Colonic mucosa (tissue), 4 donors: ENCODE measurements at regions not wholly inside any gene's neighbourhood (a gene's known extent, or its start where the extent isn't known, plus 50 kb on each side); places are given as distances from the start of the nearest gene placed in this dataset.

Experiments
- DNase-seq: peaks from one replicate; pipeline ENCODE4 v3.0.0-alpha.2; 2020
- H3K27ac ChIP-seq: fragments of 200-600 bp; one replicate; pipeline ENCODE4 v1.8.0; 2021
- H3K27me3 ChIP-seq: fragments of 200-600 bp; one replicate; pipeline ENCODE4 v1.8.0; 2021
- H3K36me3 ChIP-seq: fragments of 200-600 bp; one replicate; pipeline ENCODE4 v1.8.0; 2021
- H3K4me1 ChIP-seq: fragments of 200-600 bp; one replicate; pipeline ENCODE4 v1.8.0; 2021; ENCODE audit warnings: mild to moderate bottlenecking
- H3K4me3 ChIP-seq: fragments of 200-600 bp; one replicate; pipeline ENCODE4 v1.8.0; 2021
- H3K9ac ChIP-seq, 2 donors: one replicate each; pipeline ENCODE4 v1.7.0; 2013; ENCODE audit warnings: control low read depth in 2 of 2, low read depth in 2 of 2, low read length in 2 of 2
- H3K9me3 ChIP-seq: fragments of 200-600 bp; one replicate; pipeline ENCODE4 v1.8.0; 2021
- CTCF ChIP-seq: fragments of 200-600 bp; IDR thresholded peaks from one replicate; pipeline ENCODE4 v1.8.0; 2022; ENCODE audit warnings: antibody characterized with exemption, mild to moderate bottlenecking
- intact Hi-C: fragments of 100-400 bp; cut with DNase I; formaldehyde crosslinking; loops from one replicate; pipeline ENCODE4 v1.14.1; 2022
- donor health status: healthy.
- donor health status: DM: no; HTN: no; CAD: no.
- donor health status: DM: no; HTN: no; CAD: no.

- Histone ChIP-seq H3K9me3 (no peaks in the 10 kb centered on the region), H3K36me3 (no peaks in the 10 kb centered on the region), H3K27ac (no peak overlapping the region), H3K27me3 (no peaks in the 10 kb centered on the region), H3K4me1 (no peaks in the 10 kb centered on the region), H3K9ac (no peak overlapping the region), H3K4me3 (no peak overlapping the region)
- intact Hi-C loops = no loop called here
- no peak for TF ChIP-seq CTCF
- DNase-seq = no peak
These were observed 384.8 kb downstream of the PRR16 start for GRCh38 chr5:120848883-120849282.

GRCh38 chr5:120852222-120852860 is 388.2 kb downstream of the PRR16 start:
- TF ChIP-seq CTCF = no peak
- no peaks in the 10 kb centered on the region for H3K4me1 ChIP-seq
- no peaks in the 10 kb centered on the region for H3K36me3 ChIP-seq
- no peak overlapping the region for H3K4me3 ChIP-seq
- intact Hi-C loops = no loop called here
- no peaks in the 10 kb centered on the region for H3K9me3 ChIP-seq
- DNase-seq = no peak
- H3K27ac ChIP-seq = no peak overlapping the region
- no peak overlapping the region for H3K9ac ChIP-seq
- no peaks in the 10 kb centered on the region for H3K27me3 ChIP-seq

- Histone ChIP-seq H3K9ac (no peak overlapping the region), H3K4me1 (no peaks in the 10 kb centered on the region), H3K4me3 (no peak overlapping the region), H3K9me3 (no peaks in the 10 kb centered on the region), H3K36me3 (no peaks in the 10 kb centered on the region), H3K27me3 (no peaks in the 10 kb centered on the region), H3K27ac (no peak overlapping the region)
- no peak for DNase-seq
- intact Hi-C loops = no loop called here
- no peak for TF ChIP-seq CTCF
These were observed 402.9 kb downstream of the PRR16 start for GRCh38 chr5:120866997-120867396.

DNA sequence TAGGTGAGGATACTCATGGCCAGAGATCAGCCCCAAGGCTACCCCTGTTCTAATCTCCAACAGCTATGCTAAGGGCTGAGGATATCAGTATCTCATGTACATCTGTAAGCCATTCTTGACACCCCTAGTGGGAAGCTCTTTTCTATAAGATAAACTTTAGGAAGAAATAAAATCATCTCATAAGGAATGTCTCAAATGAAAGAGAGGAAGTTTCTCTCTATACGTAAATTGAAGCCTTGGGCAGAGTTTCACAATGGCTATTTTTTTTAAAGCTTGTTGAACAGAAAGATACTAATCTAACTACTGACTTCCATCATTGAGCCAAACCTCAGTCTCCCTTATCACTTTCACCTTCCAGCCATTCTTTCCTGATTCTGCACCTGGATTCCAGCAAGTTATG is 405.7 kb downstream of the PRR16 start:
- H3K4me1 ChIP-seq = no peaks in the 10 kb centered on the region
- H3K27ac ChIP-seq = no peak overlapping the region
- no peak for TF ChIP-seq CTCF
- H3K9me3 ChIP-seq = no peaks in the 10 kb centered on the region
- no peaks in the 10 kb centered on the region for H3K27me3 ChIP-seq
- H3K36me3 ChIP-seq = no peaks in the 10 kb centered on the region
- intact Hi-C loops = no loop called here
- no peak overlapping the region for H3K4me3 ChIP-seq
- H3K9ac ChIP-seq = no peak overlapping the region
- DNase-seq = no peak

DNA sequence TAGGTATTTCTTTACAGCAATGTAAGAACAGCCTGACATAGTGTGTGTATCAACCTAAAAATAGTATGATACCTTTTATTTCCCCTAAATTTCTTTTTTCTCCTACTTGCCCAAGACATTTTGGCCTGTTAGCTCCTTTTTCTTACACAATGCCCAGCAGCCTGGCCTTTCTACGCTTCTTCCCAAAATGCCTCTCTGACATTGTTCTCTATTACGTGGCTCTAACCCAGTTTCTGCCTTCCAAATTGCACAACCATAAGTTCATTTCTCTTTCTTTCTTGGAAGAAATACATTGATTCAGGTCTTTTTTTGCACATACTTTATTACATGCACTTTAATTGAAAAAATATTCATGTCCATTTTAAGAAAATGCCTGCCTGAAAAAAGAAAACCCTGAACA is 408.2 kb downstream of the PRR16 start:
- no peaks in the 10 kb centered on the region for H3K36me3 ChIP-seq
- no peaks in the 10 kb centered on the region for H3K27me3 ChIP-seq
- no peak overlapping the region for H3K9ac ChIP-seq
- no peaks in the 10 kb centered on the region for H3K4me1 ChIP-seq
- no peak overlapping the region for H3K4me3 ChIP-seq
- intact Hi-C loops = no loop called here
- no peak for TF ChIP-seq CTCF
- no peak for DNase-seq
- no peaks in the 10 kb centered on the region for H3K9me3 ChIP-seq
- no peak overlapping the region for H3K27ac ChIP-seq
